Glutamatergic neuron (in vitro differentiated cells): ENCODE measurements at regions not wholly inside any gene's neighbourhood (a gene's known extent, or its start where the extent isn't known, plus 50 kb on each side); places are given as distances from the start of the nearest gene placed in this dataset.

ENCODE experiments used
- DNase-seq: peaks from one replicate; pipeline ENCODE4 v3.0.0; 2022
- H3K27ac Mint-ChIP-seq: one replicate; pipeline ENCODE4 v1.8.0; 2020; ENCODE audit warnings: mild to moderate bottlenecking, mixed read lengths, inconsistent platforms; ENCODE audit not compliant: unreplicated experiment
- H3K27me3 Mint-ChIP-seq: one replicate; pipeline ENCODE4 v1.8.0; 2020; ENCODE audit warnings: mild to moderate bottlenecking, moderate library complexity, mixed read lengths, inconsistent platforms; ENCODE audit not compliant: unreplicated experiment
- H3K36me3 Mint-ChIP-seq: one replicate; pipeline ENCODE4 v1.8.0; 2020; ENCODE audit warnings: mild to moderate bottlenecking, mixed read lengths, inconsistent platforms; ENCODE audit not compliant: unreplicated experiment
- H3K4me1 Mint-ChIP-seq: one replicate; pipeline ENCODE4 v1.8.0; 2020; ENCODE audit warnings: mild to moderate bottlenecking, low read depth, mixed read lengths, inconsistent platforms; ENCODE audit not compliant: unreplicated experiment
- H3K4me3 Mint-ChIP-seq: one replicate; pipeline ENCODE4 v1.8.0; 2020; ENCODE audit warnings: mild to moderate bottlenecking, mixed read lengths, inconsistent platforms; ENCODE audit not compliant: unreplicated experiment
- H3K9me3 Mint-ChIP-seq: one replicate; pipeline ENCODE4 v1.8.0; 2020; ENCODE audit warnings: mild to moderate bottlenecking, moderate library complexity, mixed read lengths, inconsistent platforms; ENCODE audit not compliant: unreplicated experiment
- TF ChIP-seq, protein P1 (sequence below): fragments of 200-600 bp; sonication (generic); IDR thresholded peaks from one replicate; pipeline ENCODE4 v1.5.0; 2021; ENCODE audit not compliant: partially characterized antibody, unreplicated experiment

DNA sequence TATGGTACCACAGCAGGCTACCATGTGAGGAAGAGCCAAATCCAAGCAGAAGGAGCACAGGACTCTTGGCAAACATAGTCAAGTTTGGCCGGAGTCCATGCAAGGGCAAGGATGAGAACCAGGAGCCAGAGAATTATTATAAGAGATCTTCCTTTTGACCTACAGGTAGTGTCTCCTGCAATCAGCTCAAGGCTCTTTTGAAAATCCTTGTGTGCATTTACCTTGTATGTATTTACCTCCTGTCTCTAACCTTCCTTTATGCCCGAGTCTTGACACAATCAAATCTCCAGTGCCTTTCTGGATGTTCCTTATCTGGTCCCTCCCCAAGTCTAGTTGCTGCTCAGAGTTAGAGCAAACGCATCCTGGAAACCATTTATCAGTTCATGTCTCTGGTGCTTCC lies 855.0 kb upstream of the CELF4 start:
- Mint-ChIP-seq H3K36me3 (no peaks in the 10 kb centered on the region), H3K27ac (no peak overlapping the region), H3K9me3 (no peaks in the 10 kb centered on the region), H3K4me1 (no peaks in the 10 kb centered on the region), H3K27me3 (no peaks in the 10 kb centered on the region), H3K4me3 (no peak overlapping the region)
- no peak for DNase-seq
- TF ChIP-seq, protein P1, sequence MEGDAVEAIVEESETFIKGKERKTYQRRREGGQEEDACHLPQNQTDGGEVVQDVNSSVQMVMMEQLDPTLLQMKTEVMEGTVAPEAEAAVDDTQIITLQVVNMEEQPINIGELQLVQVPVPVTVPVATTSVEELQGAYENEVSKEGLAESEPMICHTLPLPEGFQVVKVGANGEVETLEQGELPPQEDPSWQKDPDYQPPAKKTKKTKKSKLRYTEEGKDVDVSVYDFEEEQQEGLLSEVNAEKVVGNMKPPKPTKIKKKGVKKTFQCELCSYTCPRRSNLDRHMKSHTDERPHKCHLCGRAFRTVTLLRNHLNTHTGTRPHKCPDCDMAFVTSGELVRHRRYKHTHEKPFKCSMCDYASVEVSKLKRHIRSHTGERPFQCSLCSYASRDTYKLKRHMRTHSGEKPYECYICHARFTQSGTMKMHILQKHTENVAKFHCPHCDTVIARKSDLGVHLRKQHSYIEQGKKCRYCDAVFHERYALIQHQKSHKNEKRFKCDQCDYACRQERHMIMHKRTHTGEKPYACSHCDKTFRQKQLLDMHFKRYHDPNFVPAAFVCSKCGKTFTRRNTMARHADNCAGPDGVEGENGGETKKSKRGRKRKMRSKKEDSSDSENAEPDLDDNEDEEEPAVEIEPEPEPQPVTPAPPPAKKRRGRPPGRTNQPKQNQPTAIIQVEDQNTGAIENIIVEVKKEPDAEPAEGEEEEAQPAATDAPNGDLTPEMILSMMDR = no peak

DNA sequence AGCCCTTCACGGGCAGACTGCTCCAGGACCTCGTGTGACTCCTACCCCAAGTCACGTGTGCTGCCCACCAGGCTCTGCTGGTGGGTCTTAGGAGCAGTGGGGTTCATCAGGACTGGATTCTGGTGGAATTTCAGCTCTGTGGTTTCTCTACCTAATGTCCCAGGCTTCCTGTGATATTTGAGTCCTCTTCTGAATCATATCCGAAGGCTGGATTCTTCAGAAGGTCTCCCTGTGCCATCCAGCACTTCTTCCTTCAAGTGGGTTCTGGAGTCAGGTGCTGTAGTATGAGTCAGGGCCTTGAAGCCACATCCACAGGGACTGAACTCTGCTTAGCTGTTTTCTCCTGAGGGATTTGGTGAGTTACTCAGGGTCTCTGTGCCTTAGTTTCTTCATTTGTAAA lies 850.2 kb upstream of the CELF4 start:
- no peak for DNase-seq
- Mint-ChIP-seq H3K27me3 (no peaks in the 10 kb centered on the region), H3K36me3 (no peaks in the 10 kb centered on the region), H3K4me3 (no peak overlapping the region), H3K9me3 (no peaks in the 10 kb centered on the region), H3K27ac (no peak overlapping the region), H3K4me1 (no peaks in the 10 kb centered on the region)
- TF ChIP-seq, protein P1 = no peak

DNA sequence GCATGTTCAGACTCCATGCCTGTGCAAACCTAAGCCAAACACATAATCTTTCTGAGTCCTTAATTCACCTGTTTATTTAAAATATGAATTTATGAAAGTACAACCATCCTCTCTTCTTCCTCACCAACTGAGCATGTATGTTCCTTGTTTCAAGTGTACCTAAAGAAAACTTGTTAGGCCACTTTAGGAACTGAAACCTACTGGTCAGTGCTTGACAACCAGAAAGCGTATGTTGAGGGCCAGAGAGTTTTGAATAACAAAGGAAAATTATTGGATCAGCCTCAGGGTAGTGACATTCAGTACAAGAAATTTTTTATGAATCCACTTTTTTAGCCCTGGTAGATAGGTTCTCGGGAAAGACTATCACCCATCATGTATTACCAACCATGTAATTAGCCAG lies 847.6 kb upstream of the CELF4 start:
- Mint-ChIP-seq H3K9me3 (peaks cover 1% of the 10 kb centered on the region), H3K36me3 (peaks cover 7% of the 10 kb centered on the region)

DNA sequence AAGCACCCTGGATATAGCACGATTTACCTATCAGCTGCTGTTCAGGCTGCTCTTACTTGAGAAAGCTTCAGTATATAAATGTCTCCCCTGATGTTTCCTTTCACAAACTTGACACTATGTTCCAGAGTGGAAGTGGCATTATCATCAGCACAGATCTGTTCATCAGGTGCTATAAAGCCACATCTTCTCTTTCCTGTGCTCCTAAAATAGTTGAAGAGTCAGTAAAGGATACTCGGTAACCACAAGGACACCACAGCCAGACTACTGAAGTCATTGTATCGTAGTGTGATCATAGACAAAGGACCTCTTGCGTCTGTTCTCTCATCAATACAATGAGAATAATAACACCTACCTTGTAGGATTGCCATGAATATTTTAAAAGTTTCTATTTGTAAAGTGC lies 841.0 kb upstream of the CELF4 start:
- Mint-ChIP-seq H3K4me1 (peaks cover 3% of the 10 kb centered on the region), H3K36me3 (peaks cover 7% of the 10 kb centered on the region), H3K27me3 (peaks cover 1% of the 10 kb centered on the region), H3K27ac (no peak overlapping the region), H3K9me3 (peaks cover 1% of the 10 kb centered on the region), H3K4me3 (no peak overlapping the region)
- DNase-seq = no peak
- TF ChIP-seq, protein P1 = no peak

More for the DNA sequence above, 847.6 kb upstream of the CELF4 start:
- Mint-ChIP-seq H3K4me1 (no peaks in the 10 kb centered on the region), H3K4me3 (no peak overlapping the region), H3K27ac (no peak overlapping the region), H3K27me3 (no peaks in the 10 kb centered on the region)
- DNase-seq = no peak
- TF ChIP-seq, protein P1 = no peak

DNA sequence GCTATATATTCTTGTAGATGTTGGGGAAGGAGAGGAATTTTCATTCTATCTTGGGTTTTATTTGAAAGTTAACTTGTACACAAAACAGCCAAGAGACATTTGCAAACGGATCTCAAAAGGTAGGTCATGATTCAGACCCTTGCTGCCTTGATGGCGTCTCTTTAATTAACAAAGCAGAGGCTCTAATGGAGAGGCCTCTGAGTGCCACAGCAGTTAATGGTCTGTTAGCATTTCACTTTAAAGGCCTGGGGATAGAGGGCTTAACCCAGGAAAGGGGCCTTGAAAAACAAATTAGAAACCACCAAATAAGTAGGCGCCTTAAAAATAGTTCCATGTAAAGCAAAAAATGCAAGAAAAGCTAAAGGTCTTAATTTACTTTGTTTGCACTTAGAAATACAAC lies 836.9 kb upstream of the CELF4 start:
- Mint-ChIP-seq H3K9me3 (no peaks in the 10 kb centered on the region), H3K27me3 (peaks cover 1% of the 10 kb centered on the region), H3K27ac (no peak overlapping the region), H3K36me3 (no peaks in the 10 kb centered on the region), H3K4me1 (peaks cover 3% of the 10 kb centered on the region), H3K4me3 (no peak overlapping the region)
- no peak for DNase-seq
- TF ChIP-seq, protein P1 = no peak
